ENCODE measurements at regions not wholly inside any gene's neighbourhood (a gene's known extent, or its start where the extent isn't known, plus 50 kb on each side); places are given as distances from the start of the nearest gene placed in this dataset.

DNA sequence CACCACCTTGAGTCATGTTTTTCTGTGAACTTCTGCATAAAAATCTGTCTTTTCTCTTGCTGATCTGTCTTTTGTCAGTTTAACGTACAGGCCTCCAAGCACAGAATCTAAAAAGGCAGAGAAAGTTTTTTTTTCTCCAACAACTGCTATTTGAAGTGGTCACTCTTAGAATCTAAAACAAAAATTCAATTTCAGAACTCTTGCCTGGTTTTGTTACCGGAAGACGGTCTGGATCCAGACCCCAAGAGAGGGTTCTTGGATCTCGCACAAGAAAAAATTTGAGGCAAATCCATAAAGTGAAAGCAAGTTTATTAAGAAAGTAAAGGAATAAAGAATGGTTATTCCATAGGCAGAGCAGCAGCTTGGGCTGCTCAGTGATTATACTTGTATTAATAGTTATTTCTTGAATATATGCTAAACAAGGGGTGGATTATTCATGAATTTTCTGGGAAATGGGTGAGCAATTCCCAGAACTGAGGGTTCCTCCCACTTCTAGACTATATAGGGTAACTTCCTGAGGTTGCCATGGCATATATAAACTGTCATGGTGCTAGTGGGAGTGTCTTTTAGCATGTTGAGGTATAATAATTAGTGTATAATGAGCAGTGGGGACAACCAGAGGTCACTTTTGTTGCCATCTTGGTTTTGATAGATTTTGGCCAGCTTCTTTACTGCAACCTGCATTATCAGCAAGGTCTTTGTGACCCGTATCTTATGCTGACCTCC is 150.0 kb upstream of the PLEKHA5 start:
- H3K4me3 ChIP-seq (replicated peaks; ENCODE audit: insufficient read depth, low read length) = no peak overlapping the region
- TF ChIP-seq REST (IDR thresholded peaks at IDR 0.05; ENCODE audit: insufficient replicate concordance, low read depth) (no peak), SPI1 (IDR thresholded peaks at IDR 0.05; ENCODE audit: borderline replicate concordance, low read depth) (no peak), GABPA (IDR thresholded peaks at IDR 0.05; ENCODE audit: low read depth) (no peak), POLR2AphosphoS5 (IDR thresholded peaks at IDR 0.05; ENCODE audit: low read depth) (no peak), CTCF (IDR thresholded peaks at IDR 0.05; ENCODE audit: insufficient read depth, low read length) (no peak)
- DNase-seq (ENCODE audit: low read depth in 1 of 2, low spot score in 1 of 2) = no peak
- no peaks in the 10 kb centered on the region for H3K27me3 ChIP-seq (ENCODE audit: insufficient read depth, poor library complexity, severe bottlenecking)
- no peak overlapping the region for H3K27ac ChIP-seq (replicated peaks)

DNA sequence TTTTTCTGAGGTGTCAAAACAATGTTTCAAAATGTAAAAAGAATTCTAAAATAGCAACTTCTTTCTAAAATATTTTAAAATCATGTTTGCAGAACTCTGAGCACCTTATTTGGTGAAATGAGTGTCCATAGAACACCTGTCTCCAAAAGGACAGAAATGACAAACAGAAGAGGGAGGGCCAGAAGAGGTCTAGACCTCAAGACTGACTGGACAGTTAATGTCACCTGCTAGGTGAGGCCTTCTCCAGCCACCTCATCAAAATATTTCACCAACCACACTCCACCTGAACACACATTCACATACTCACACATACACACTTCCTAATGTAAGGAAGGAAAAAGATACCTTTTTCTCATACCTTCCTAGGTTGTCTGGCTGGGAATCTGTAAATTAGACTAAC is 147.8 kb upstream of the PLEKHA5 start:
- DNase-seq (ENCODE audit: low read depth in 1 of 2, low spot score in 1 of 2) = no peak
- H3K4me3 ChIP-seq (replicated peaks; ENCODE audit: insufficient read depth, low read length) = no peak overlapping the region
- TF ChIP-seq REST (IDR thresholded peaks at IDR 0.05; ENCODE audit: insufficient replicate concordance, low read depth) (no peak), GABPA (IDR thresholded peaks at IDR 0.05; ENCODE audit: low read depth) (no peak), SPI1 (IDR thresholded peaks at IDR 0.05; ENCODE audit: borderline replicate concordance, low read depth) (no peak), POLR2AphosphoS5 (IDR thresholded peaks at IDR 0.05; ENCODE audit: low read depth) (no peak), CTCF (IDR thresholded peaks at IDR 0.05; ENCODE audit: insufficient read depth, low read length) (no peak)
- no peaks in the 10 kb centered on the region for H3K27me3 ChIP-seq (ENCODE audit: insufficient read depth, poor library complexity, severe bottlenecking)
- H3K27ac ChIP-seq (replicated peaks) = no peak overlapping the region

DNA sequence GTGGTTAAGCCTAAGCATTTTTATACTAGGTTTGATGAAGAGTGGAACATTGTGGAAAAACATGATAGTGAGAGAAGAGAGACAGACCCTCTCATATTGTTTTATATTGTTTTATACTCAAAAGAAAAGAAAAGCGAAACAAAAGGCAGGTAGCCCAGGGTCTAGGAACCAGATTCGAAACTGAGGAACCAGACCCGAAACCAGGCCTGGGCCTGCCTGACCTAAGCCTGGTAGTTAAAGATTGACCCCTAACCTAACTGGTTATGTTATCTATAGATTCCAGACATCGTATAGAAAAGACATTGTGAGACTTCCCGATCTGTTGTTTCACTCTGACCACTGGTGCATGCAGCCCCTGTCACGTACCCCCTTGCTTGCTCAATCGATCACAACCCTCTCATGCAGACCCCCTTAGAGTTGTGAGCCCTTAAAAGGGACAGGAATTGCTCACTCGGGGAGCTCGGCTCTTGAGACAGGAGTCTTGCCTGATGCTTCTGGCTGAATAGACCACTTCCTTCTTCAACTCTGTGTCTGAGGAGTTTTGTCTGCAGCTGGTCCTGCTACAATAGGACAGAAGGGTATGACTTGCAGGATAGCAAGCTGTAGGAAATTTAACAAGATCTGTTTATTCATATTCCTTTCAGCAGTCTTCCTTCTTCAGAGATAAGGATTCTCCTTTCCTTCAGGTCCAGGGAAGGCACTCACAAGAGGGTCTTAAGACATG is 147.1 kb upstream of the PLEKHA5 start:
- H3K27ac ChIP-seq (replicated peaks) = no peak overlapping the region
- no peak for DNase-seq (ENCODE audit: low read depth in 1 of 2, low spot score in 1 of 2)
- no peak overlapping the region for H3K4me3 ChIP-seq (replicated peaks; ENCODE audit: insufficient read depth, low read length)
- H3K27me3 ChIP-seq (ENCODE audit: insufficient read depth, poor library complexity, severe bottlenecking) = no peaks in the 10 kb centered on the region
- TF ChIP-seq GABPA (IDR thresholded peaks at IDR 0.05; ENCODE audit: low read depth) (no peak), REST (IDR thresholded peaks at IDR 0.05; ENCODE audit: insufficient replicate concordance, low read depth) (no peak), CTCF (IDR thresholded peaks at IDR 0.05; ENCODE audit: insufficient read depth, low read length) (no peak), SPI1 (IDR thresholded peaks at IDR 0.05; ENCODE audit: borderline replicate concordance, low read depth) (no peak)

All from HL-60 (cell line).